ENCODE measurements at regions not wholly inside any gene's neighbourhood (a gene's known extent, or its start where the extent isn't known, plus 50 kb on each side); places are given as distances from the start of the nearest gene placed in this dataset.

DNA sequence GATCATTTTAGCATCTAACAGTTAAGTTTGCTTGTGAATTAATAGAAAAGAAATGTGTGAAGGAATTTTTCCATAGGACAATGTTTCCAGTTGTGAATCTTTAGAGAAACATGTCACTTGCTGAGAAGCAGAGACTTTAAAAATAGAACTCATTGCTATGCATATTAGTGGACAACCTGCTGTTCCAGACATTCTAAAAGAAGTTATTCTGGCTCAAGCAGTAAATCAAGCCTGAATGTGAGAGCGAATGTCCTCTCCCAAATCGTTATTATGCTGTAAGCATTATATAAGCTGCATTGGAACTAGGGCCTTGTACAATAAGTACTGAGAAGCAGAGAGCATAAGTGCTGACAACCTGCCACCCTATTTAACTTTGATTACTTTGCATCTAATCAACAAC, 990.9 kb downstream of the PLOD2 start:
- TF ChIP-seq, protein P1, sequence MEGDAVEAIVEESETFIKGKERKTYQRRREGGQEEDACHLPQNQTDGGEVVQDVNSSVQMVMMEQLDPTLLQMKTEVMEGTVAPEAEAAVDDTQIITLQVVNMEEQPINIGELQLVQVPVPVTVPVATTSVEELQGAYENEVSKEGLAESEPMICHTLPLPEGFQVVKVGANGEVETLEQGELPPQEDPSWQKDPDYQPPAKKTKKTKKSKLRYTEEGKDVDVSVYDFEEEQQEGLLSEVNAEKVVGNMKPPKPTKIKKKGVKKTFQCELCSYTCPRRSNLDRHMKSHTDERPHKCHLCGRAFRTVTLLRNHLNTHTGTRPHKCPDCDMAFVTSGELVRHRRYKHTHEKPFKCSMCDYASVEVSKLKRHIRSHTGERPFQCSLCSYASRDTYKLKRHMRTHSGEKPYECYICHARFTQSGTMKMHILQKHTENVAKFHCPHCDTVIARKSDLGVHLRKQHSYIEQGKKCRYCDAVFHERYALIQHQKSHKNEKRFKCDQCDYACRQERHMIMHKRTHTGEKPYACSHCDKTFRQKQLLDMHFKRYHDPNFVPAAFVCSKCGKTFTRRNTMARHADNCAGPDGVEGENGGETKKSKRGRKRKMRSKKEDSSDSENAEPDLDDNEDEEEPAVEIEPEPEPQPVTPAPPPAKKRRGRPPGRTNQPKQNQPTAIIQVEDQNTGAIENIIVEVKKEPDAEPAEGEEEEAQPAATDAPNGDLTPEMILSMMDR (IDR thresholded peaks at IDR 0.05; ENCODE audit: low read depth, low read length, missing control alignments) = no peak
- Histone ChIP-seq H3K4me3 (ENCODE audit: low read depth, low read length) (no peak overlapping the region), H3K27me3 (replicated peaks) (no peaks in the 10 kb centered on the region), H3K27ac (no peak overlapping the region), H3K36me3 (replicated peaks) (no peaks in the 10 kb centered on the region)
- in situ Hi-C loops (cut with HindIII; ENCODE audit: low pct_ligation_motif_present, low sequenced_read_pairs) = no loop called here
- DNase-seq = no peak

DNA sequence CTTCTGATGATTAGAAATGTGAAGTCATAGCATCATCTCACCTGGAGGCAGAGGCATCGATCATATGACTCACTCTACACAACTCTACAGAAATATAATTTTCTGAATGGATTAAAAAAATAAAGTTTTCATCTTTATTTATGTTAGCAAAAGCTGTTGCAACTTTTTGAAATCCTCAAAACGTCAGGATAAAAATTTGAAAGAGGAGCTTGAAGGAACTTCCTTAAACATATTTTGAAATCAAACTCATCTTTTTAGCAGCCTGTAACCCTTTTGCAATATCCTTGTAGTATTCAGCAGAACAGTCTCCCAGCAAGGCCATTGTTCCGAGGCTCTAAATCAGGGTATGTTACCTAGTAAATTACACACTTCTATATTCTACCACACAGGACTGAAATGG, 985.4 kb downstream of the PLOD2 start:
- Histone ChIP-seq H3K27me3 (replicated peaks) (no peaks in the 10 kb centered on the region), H3K27ac (no peak overlapping the region), H3K4me3 (ENCODE audit: low read depth, low read length) (no peak overlapping the region), H3K36me3 (replicated peaks) (no peaks in the 10 kb centered on the region)
- in situ Hi-C loops (cut with HindIII; ENCODE audit: low pct_ligation_motif_present, low sequenced_read_pairs) = no loop called here
- no peak for DNase-seq
- TF ChIP-seq, protein P1 (IDR thresholded peaks at IDR 0.05; ENCODE audit: low read depth, low read length, missing control alignments) = no peak

DNA sequence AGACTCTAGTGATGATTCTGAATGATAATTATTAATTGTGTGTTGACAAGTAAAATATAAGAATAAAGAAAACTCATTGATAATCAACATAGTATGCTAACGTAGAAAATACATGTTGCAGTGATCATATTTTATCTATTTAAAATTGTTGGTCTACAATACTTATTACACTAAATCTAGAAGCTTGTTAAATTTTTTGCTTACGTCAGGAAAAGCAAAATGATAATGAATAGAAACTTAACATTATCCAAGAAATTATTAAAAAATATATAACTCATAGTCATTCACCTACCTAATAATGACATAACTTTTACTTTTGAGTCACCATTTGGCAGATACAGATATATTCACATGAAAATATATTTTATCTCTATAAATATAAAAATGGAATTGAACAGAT, 984.1 kb downstream of the PLOD2 start:
- TF ChIP-seq, protein P1 (IDR thresholded peaks at IDR 0.05; ENCODE audit: low read depth, low read length, missing control alignments) = no peak
- no peak for DNase-seq
- in situ Hi-C loops (cut with HindIII; ENCODE audit: low pct_ligation_motif_present, low sequenced_read_pairs) = no loop called here
- no peak overlapping the region for H3K4me3 ChIP-seq (ENCODE audit: low read depth, low read length)
- no peaks in the 10 kb centered on the region for H3K36me3 ChIP-seq (replicated peaks)
- no peaks in the 10 kb centered on the region for H3K27me3 ChIP-seq (replicated peaks)
- no peak overlapping the region for H3K27ac ChIP-seq

DNA sequence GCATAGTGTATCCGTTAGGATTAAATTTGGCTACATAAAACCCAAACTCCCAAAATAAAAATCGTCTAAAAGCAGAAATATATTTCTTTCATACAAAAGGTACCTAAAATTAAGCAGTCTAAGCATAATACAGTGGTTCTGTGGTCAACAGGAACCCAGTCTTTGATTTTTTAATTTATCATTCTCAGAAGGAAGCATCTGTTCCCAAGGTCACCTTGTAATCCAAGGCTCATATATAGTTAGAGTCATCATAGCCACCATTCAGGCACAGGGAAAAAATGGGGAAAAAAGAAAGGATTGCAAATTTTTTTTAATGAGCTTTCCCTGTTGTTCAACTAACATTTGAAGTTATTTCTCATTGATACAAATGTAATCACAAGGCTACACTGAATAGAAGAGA, 983.2 kb downstream of the PLOD2 start:
- Histone ChIP-seq H3K27ac (no peak overlapping the region), H3K27me3 (replicated peaks) (no peaks in the 10 kb centered on the region), H3K36me3 (replicated peaks) (no peaks in the 10 kb centered on the region), H3K4me3 (ENCODE audit: low read depth, low read length) (no peak overlapping the region)
- in situ Hi-C loops (cut with HindIII; ENCODE audit: low pct_ligation_motif_present, low sequenced_read_pairs) = no loop called here
- TF ChIP-seq, protein P1 (IDR thresholded peaks at IDR 0.05; ENCODE audit: low read depth, low read length, missing control alignments) = no peak
- no peak for DNase-seq

DNA sequence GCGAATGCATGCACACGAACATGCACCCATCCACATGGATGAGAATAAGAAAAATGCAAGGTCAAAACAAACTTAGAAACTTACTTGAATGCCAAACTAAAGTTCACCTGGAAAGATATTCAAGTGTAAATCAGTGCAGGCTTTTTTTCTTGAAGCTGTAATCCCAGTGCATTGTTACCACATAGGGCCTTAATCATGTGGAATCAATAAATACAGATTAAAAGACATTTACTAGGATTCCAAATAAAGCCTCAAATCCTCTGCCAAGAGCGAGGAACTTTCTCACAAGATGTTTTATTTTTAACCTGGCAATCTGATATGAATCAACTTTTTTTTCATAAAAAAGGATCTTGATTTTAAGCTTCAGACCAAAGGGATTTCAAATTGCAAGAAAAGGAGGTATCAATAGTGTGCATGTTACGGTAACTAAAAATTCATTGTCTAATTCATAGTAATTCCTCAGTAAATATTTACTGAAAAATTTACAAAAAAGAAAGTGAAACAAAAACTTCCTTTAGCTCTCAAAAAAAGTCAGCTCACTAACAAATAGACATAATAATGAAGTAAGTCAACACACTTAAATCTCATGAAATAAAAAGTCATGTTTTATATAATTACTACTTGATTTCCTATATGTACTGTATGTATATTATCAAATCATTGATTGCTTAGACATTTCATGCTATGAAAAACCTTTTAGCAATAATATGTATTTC, 978.6 kb downstream of the PLOD2 start:
- Histone ChIP-seq H3K27ac (no peak overlapping the region), H3K36me3 (replicated peaks) (no peaks in the 10 kb centered on the region), H3K27me3 (replicated peaks) (no peaks in the 10 kb centered on the region), H3K4me3 (ENCODE audit: low read depth, low read length) (no peak overlapping the region)
- no peak for DNase-seq
- in situ Hi-C loops (cut with HindIII; ENCODE audit: low pct_ligation_motif_present, low sequenced_read_pairs) = no loop called here
- TF ChIP-seq, protein P1 (IDR thresholded peaks at IDR 0.05; ENCODE audit: low read depth, low read length, missing control alignments) = no peak

DNA sequence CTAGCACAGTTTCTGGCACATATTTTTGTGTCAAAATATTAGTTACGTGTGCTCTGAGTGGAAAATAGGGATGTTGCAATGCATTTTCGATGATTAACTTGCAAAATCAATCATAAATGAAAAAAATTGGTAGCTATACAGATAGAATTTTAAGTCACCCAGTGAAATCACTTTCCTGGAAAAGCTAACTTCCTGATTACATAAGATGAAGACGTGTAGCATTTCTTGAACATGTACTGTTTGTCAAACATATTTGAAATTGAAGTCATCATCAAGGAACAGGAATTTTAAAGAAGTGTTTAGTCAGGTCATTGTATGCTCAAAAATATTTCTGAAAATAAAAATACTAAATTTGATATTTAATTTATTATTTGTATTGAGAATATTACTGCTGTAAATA, 977.7 kb downstream of the PLOD2 start:
- Histone ChIP-seq H3K36me3 (replicated peaks) (no peaks in the 10 kb centered on the region), H3K4me3 (ENCODE audit: low read depth, low read length) (no peak overlapping the region), H3K27me3 (replicated peaks) (no peaks in the 10 kb centered on the region), H3K27ac (no peak overlapping the region)
- TF ChIP-seq, protein P1 (IDR thresholded peaks at IDR 0.05; ENCODE audit: low read depth, low read length, missing control alignments) = no peak
- in situ Hi-C loops (cut with HindIII; ENCODE audit: low pct_ligation_motif_present, low sequenced_read_pairs) = no loop called here
- DNase-seq = no peak
